Prostate gland (tissue), 2 donors: ENCODE measurements at regions not wholly inside any gene's neighbourhood (a gene's known extent, or its start where the extent isn't known, plus 50 kb on each side); places are given as distances from the start of the nearest gene placed in this dataset.
A peak's percentile ranks its signal among the peaks of the same experiment; 100 is the strongest.

Experiments used
- DNase-seq: peaks from one replicate; pipeline ENCODE4 v3.0.0-alpha.2; 2019; ENCODE audit warnings: low spot score
- H3K27ac ChIP-seq, 2 donors: fragments of 200-600 bp; sonication (generic); 2 replicates each; pipeline ENCODE4 v1.5.1; 2017 to 2019
- H3K27me3 ChIP-seq: fragments of 200-600 bp; sonication (generic); replicated peaks from 2 replicates; pipeline ENCODE4 v1.5.1; 2019; ENCODE audit not compliant: insufficient read depth
- H3K36me3 ChIP-seq, 2 donors: fragments of 200-600 bp; sonication (generic); 1 replicate in 1 of 2; 2 replicates in 1 of 2; pipeline versions ENCODE4 v1.5.1 to v1.8.1; 2017 to 2019
- H3K4me1 ChIP-seq: fragments of 200-600 bp; sonication (generic); replicated peaks from 2 replicates; pipeline ENCODE4 v1.5.1; 2019
- H3K4me3 ChIP-seq, 2 donors: fragments of 200-600 bp; sonication (generic); 2 replicates each; pipeline ENCODE4 v1.5.1; 2017 to 2019
- H3K9me3 ChIP-seq: fragments of 200-600 bp; sonication (generic); 2 replicates; pipeline ENCODE4 v1.5.1; 2017
- CTCF ChIP-seq, 4 experiments: fragments of 200-600 bp in 2 of 4; fragments of 450-650 bp in 2 of 4; sonication (generic) in 2 of 4; IDR thresholded peaks; 1 replicate in 3 of 4; 2 replicates in 1 of 4; pipeline ENCODE4 v1.5.1; 2016 to 2019; ENCODE audit warnings: antibody characterized with exemption in 4 of 4, mild to moderate bottlenecking in 2 of 4, moderate library complexity in 2 of 4
- POLR2A ChIP-seq: fragments of 450-650 bp; IDR thresholded peaks from one replicate; pipeline ENCODE4 v1.6.1; 2016; ENCODE audit warnings: antibody characterized with exemption, mild to moderate bottlenecking
- POLR2AphosphoS5 ChIP-seq: sonication (generic); formaldehyde crosslinking; IDR thresholded peaks from one replicate; pipeline ENCODE4 v1.6.1; 2017; ENCODE audit warnings: antibody characterized with exemption
- WGBS: methylation state at CpG from one replicate; pipeline ENCODE4 v1.1.5; 2018; 5-methylcytosine and 5-hydroxymethylcytosine counted together
- intact Hi-C: fragments of 100-400 bp; cut with DNase I; formaldehyde crosslinking; loops from one replicate; pipeline ENCODE4 v1.14.2; 2022

- Histone ChIP-seq H3K36me3 (no peaks in the 10 kb centered on the region), H3K9me3 (no peaks in the 10 kb centered on the region), H3K27ac (peak overlapping the region; percentile 29 to 54), H3K4me1 (peaks cover 2% of the 10 kb centered on the region), H3K4me3 (no peak overlapping the region), H3K27me3 (no peaks in the 10 kb centered on the region)
- no peak for DNase-seq
- TF ChIP-seq CTCF (IDR thresholded peaks at IDR 0.05), result no peak
- TF ChIP-seq POLR2AphosphoS5, result peak; percentile 61
- 55% methylated on average over 7 of the region's 7 CpGs for WGBS
- intact Hi-C loops, result loop anchor here (5.0 kb wide), 4 partner anchors 42 to 502 kb away; no protein-coding TSS in a partner anchor
Measured at GRCh38 chr10:4283846-4284610, 499.0 kb upstream of the KLF6 start.

- peaks cover 2% of the 10 kb centered on the region for H3K4me1 ChIP-seq
- no peak for DNase-seq
- no peak for TF ChIP-seq POLR2AphosphoS5
- no peak for TF ChIP-seq CTCF (IDR thresholded peaks at IDR 0.05)
- no peak for TF ChIP-seq POLR2A
Measured at GRCh38 chr10:4282496-4282895, 497.5 kb upstream of the KLF6 start.

GRCh38 chr10:4281190-4281825 lies 496.3 kb upstream of the KLF6 start:
- Histone ChIP-seq H3K4me3 (no peak overlapping the region), H3K9me3 (no peaks in the 10 kb centered on the region), H3K27ac (peak overlapping the region in 1 of 2 donors; percentile 71), H3K4me1 (peaks cover 2% of the 10 kb centered on the region), H3K36me3 (no peaks in the 10 kb centered on the region), H3K27me3 (no peaks in the 10 kb centered on the region)
- 73% methylated on average over 6 of the region's 6 CpGs for WGBS
- TF ChIP-seq POLR2A (no peak), CTCF (IDR thresholded peaks at IDR 0.05) (no peak), POLR2AphosphoS5 (no peak)
- intact Hi-C loops, result loop anchor here (5.0 kb wide), 4 partner anchors 39 to 499 kb away; no protein-coding TSS in a partner anchor
- DNase-seq, result no peak

More at GRCh38 chr10:4282496-4282895, 497.5 kb upstream of the KLF6 start:
- 89% methylated on average over 4 of the region's 4 CpGs for WGBS
- Histone ChIP-seq H3K27me3 (no peaks in the 10 kb centered on the region), H3K4me3 (no peak overlapping the region), H3K27ac (no peak overlapping the region), H3K36me3 (no peaks in the 10 kb centered on the region), H3K9me3 (no peaks in the 10 kb centered on the region)
- intact Hi-C loops, result loop anchor here (5.0 kb wide), 4 partner anchors 40 to 500 kb away; no protein-coding TSS in a partner anchor

- H3K4me3 ChIP-seq, result no peak overlapping the region
- H3K9me3 ChIP-seq, result no peaks in the 10 kb centered on the region
- intact Hi-C loops, result loop anchor here (5.0 kb wide), 4 partner anchors 38 to 498 kb away; no protein-coding TSS in a partner anchor
- peaks cover 2% of the 10 kb centered on the region for H3K4me1 ChIP-seq
- H3K27ac ChIP-seq, result peak overlapping the region; percentile 56 to 71
- no peak for TF ChIP-seq POLR2A
- peak; percentile 52 for TF ChIP-seq POLR2AphosphoS5
- DNase-seq, result peak; percentile 56
- H3K36me3 ChIP-seq, result no peaks in the 10 kb centered on the region
- no peaks in the 10 kb centered on the region for H3K27me3 ChIP-seq
- WGBS, result 53% methylated on average over 7 of the region's 7 CpGs
Measured at GRCh38 chr10:4280461-4281189, 495.6 kb upstream of the KLF6 start.

GRCh38 chr10:4279655-4280054 lies 494.6 kb upstream of the KLF6 start:
- Histone ChIP-seq H3K4me1 (peaks cover 2% of the 10 kb centered on the region), H3K27me3 (no peaks in the 10 kb centered on the region), H3K4me3 (no peak overlapping the region), H3K9me3 (no peaks in the 10 kb centered on the region), H3K27ac (peak overlapping the region; percentile 56 to 71), H3K36me3 (no peaks in the 10 kb centered on the region)
- DNase-seq, result no peak
- 10% methylated on average over 1 of the region's 1 CpG for WGBS
- intact Hi-C loops, result loop anchor here (5.0 kb wide), 4 partner anchors 37 to 497 kb away; no protein-coding TSS in a partner anchor
- TF ChIP-seq POLR2A, result no peak
- TF ChIP-seq CTCF (IDR thresholded peaks at IDR 0.05), result no peak
- no peak for TF ChIP-seq POLR2AphosphoS5
